Stimulated activated CD4-positive, alpha-beta T cell treated with anti-CD3 and anti-CD28 coated beads, Interleukin-12 subunit alpha, Interleukin-12 subunit beta, amount 100 ng/mL, for 4 hours (primary cell): ENCODE measurements at regions not wholly inside any gene's neighbourhood (a gene's known extent, or its start where the extent isn't known, plus 50 kb on each side); places are given as distances from the start of the nearest gene placed in this dataset.

ENCODE experiments used
- DNase-seq: peaks from one replicate; pipeline ENCODE4 v3.0.0-alpha.2; 2020

DNA sequence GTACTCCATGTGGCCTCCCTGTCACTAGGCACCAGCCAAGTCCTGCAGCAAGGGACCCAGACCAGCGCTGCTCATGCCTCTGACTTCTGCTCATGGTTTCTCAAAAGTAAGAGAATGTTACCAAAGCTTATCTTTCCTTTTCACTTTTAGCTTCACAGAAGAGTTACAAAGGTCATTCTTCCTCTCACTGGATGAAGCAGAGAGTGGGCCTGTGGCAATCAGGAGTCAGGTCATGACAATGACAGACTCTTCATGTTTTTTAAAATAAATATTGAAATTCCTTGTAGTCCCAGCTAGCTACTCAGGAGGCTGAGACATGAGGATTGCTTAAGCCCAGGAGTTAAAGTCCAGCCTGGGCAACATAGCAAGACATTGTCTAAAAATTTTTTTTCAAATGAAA, 126.1 kb downstream of the OSR1 start:
- no peak for DNase-seq

- no peak for DNase-seq
These were observed 126.8 kb downstream of the OSR1 start for GRCh38 chr2:19231625-19232024.

DNA sequence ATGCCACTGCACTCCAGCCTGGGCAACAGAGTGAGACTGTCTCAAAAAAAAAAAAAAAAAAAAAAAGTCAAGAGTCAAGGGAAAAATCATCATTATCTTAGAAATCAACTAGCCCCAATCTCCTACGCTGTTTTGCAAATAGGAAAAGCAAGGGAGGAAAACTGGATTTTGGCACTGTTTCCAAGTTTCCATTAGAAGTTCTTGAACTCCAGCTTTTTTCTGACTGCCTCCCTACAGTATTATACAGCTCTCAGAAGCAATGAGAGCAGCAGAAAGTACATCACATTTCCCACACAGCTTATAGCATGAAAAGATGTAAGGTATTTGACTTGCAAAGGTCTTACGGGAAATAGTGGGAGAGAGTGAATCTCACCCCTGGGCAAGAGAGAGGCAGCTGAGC, 127.8 kb downstream of the OSR1 start:
- DNase-seq, result no peak

DNA sequence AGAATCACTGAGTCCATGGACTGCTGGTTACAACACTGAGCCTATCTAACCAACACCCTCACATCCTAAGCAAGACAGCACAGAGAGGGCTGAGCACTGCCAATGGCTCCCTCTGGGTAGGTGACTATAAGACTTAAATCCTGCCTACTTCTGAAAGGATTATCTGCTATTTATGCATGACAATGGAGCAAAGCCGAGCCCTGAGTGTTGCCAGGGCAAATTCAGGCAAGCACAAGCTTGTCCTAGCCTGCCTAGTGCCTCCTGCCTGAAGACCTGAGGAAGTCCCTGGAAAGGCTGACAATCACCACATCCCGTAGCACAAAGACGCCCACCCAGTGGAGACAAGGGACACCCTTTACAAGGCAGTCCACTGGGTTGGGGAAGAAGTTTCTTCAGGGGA, 129.7 kb downstream of the OSR1 start:
- no peak for DNase-seq

DNA sequence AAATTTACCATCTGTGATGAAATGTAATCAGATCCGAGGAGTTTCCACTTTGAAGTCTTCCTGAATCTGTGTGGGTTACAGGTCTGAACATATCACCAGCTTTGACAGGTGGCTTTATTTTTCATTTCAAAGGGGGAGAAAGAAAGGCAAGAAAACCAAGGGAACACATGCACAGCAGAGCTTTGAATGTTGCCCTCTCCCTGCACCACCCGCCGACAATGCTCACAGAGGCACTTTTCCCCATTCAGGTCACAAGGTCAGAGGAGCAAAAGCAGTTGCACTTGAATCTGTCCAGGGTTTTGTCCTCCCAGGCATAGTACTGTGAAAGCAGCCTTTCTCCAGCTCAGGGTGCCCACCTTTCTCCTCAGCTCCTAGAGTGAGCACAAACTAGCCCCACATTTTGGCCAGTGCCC, 130.2 kb downstream of the OSR1 start:
- no peak for DNase-seq

- no peak for DNase-seq
These were observed 131.6 kb downstream of the OSR1 start for GRCh38 chr2:19226871-19227270.

DNA sequence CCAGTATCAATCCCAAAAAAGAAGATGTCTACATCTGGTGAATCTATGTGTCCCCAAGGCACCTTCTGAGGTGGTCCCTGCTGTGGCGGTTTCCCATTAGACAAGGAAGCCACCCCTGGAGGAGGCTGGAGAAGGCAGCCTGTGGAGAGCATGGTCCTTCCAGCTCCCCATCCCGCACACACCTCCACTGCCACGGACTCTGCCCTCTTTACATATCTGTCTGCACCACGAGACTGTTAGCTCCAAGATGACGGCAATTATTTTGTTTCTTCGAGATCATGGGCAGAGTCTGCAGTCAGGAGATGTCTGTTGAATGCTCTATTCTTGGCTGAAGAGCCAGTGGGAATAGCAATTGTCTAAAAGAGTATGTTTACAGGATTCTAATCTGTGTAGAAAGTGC, 132.0 kb downstream of the OSR1 start:
- DNase-seq, result no peak

DNA sequence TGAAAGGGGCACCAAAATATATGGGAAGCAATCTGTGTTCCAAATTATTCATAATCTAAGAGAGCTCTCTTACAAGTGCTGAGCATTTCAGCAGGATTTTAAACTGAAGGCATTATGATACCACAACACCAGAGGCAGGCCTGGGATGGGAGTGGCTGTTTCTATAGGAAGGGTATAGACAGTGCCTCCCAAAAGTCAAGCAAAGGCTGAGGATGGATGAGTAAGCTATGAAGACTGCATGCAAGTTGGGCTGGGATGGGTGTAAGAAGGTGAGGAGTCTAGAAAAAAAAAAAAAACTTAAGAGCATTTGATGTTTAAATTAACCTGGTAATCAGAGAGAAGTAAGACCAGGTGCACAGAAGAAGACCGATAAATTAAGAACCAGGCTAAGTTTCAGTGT, 132.5 kb downstream of the OSR1 start:
- DNase-seq, result no peak

- no peak for DNase-seq
These were observed 133.3 kb downstream of the OSR1 start for GRCh38 chr2:19225126-19225525.

- DNase-seq, result no peak
These were observed 133.9 kb downstream of the OSR1 start for GRCh38 chr2:19224486-19224885.

DNA sequence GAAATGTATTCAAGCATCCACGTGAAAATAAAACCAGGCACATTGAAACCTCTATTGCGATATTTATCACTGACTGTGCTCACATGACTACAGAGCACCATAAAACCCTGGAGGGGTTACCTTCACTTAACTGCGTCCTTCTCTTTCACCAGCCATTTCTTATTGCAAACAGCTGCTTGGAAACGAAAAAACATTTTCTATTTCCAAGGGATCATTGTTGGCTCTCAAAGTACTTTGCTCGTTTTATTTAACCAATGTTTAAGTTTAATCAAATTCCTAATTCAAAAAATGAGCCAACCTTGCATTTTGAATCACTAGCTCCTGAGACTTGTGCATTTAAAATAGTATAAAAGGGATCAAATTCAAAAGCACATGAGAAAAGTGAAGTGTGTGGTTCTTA, 134.4 kb downstream of the OSR1 start:
- no peak for DNase-seq

DNA sequence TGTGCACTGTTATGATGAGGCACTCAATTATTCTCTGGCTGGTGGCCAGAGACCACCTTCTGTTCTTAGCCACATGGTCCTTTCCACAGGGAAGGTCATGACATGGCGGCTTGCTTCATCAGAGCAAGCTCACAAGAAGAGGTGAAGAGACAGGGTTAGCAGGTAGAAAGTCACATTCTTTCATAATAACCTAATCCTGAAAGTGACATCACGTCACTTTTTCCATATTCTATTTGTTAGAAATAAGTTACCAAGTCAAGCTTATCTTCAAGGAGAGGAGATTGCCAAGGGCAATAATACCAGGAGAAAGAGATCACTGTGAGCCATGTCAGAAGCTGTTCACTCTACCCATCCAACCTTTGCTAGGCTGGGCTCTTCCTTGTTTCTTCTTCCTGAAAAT, 139.4 kb downstream of the OSR1 start:
- no peak for DNase-seq

DNA sequence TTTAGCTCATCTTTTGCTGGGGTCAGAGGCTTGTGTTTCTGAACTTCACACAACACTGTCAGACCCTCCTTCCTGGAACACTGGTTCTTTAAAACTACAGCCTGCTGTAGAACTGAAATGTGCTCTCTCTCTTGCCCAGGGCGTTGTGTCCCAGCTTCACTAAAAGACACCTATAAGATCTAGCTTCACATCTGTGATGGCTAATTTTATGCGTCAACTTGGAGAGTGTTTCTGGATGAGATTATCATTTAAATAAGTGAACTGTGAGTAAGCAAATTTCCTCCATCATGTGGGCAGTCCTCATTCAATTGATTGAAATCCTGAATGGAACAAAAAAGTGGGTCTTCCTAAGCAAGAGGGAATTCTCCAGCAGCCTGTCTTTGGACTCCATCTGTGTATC, 140.3 kb downstream of the OSR1 start:
- DNase-seq, result no peak

DNA sequence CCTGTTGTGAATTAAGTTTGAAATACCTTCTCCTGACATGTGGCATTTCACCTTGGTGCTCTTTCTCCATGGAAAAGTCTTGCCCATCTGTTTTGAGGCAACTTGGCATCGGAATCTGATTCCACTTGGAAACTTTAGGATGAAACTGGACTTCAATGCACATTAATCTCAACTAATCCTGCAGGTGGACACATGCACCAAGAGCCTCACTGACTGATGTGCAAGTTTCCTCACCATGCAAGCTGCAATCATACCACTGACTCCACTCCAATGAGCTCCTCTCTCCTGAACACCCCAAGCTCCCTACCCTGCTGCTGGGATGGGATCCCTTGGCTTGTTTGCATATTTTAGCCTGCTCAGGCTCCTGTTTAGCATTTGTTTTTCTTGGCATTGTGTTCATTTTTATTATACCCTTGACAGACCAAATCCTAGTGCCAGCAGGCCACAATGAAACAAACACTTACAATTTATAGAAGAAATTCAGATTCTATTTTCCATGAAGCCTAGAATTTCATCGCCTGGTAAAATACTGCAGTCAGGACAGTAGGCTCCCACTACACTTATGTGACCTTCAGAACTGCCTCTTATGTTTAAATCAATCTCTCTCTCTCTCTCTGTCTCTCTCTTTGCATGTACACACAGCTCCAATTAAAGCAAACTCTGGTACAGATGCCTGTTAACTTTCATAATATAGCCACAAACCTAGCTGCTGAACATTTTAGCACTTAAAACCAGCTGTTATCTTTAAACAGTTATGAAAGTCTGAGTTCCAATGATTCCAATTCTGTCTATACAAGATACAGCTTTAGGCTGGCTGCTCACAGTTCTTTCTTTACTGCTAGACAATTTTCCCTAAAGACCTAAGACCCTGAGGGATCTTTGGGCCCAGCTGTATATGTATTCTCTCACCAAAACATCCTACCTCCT, 141.5 kb downstream of the OSR1 start:
- DNase-seq, result no peak

DNA sequence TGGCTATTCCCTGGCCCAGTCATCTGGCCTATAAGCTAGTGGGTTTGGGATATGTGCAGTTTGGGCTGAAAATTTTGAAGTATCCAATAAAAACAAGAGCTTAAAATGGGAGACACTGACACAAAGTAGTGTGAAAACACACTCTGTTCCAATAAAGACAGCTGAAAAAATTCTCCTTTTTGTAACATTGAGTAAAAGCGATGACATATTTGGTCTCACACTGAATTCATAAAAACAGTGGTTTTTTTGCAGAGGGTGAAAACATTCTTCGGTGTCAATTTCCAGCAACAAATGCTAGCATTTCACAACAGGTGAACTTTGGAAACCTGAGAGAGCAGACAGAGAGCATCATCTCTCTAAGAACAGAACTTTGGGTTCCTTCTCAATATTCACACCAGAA, 142.2 kb downstream of the OSR1 start:
- DNase-seq, result no peak

DNA sequence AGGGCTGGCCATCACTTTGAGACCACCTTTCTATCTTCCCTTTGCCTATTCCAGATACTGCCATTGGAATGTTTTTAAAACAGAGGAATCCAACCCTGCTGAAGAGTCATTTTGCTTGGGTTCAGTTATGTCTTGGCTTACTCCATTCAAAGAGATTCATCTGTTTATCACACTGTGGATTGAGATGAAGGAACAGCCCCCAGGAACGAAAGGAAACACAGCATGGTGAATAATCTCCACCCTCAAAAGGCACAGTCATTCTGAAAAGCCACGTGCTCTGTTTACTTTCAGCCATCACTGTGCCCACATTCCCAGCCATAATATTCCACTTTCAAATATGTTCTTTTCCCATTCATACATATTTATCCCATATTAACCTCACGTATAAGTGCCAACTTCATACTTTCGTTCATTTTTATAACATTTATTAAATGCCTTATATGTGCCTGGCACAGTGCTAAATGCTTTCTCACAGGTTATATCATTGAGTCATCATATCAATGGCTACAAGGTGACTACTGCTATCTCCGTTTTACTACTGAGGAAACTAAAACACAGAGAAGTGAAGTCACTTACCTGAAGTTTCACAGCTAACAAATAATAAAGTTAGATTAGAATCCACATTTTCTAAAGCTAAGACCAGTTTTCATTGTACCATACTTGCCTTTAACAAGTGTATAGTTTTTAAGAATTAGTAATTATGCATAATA, 143.6 kb downstream of the OSR1 start:
- no peak for DNase-seq

- no peak for DNase-seq
These were observed 148.7 kb downstream of the OSR1 start for GRCh38 chr2:19209575-19210341.

- DNase-seq, result no peak
These were observed 149.8 kb downstream of the OSR1 start for GRCh38 chr2:19208479-19209199.

DNA sequence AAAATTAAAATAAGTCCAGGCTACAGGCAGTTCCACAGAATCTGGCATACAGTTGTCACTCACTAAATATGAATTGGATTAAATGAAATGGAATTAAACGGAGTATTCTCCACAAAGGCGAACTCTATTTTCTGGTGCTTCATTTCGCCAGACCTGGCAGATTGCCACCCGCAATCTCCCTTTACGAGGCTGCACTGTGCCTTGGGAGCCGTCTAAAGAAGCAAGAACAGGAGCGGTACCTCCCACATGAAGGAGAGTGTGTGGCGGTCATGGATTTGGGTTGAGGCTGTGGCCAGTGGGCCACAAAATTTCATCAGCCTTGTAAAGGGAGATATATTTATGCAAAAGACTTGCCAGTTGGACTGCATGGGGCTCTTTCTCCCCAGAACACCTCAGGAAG, 151.0 kb downstream of the OSR1 start:
- DNase-seq, result no peak

DNA sequence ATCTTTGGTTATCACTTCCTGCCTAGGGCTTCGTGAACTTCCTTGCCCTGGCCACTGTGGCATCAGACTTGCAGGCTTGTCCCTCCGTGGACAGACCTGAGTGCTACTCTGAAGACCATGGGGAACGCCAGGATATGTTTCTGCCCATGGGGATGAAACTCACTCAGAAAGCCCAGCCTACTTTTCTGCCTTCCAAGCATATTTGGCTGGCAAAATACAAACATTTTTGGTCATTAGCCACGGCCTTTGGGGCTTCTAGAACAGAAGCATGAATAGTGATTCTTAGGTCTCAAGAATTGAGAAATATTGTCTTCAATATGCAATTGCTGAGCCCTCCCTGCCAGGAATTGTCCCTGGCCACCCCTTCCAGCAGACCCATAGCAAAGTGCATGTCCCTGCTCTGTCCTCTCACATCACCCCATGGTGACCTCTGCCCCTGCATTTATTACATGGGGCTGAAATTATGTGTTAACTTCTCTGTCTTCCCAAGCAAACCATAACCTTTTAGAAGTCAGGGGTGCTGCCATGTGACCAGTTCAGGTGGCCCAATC, 152.4 kb downstream of the OSR1 start:
- no peak for DNase-seq

- DNase-seq, result no peak
These were observed 154.6 kb downstream of the OSR1 start for GRCh38 chr2:19203866-19204265.

- DNase-seq, result no peak
These were observed 156.4 kb downstream of the OSR1 start for GRCh38 chr2:19201911-19202462.
